ENCODE measurements at regions not wholly inside any gene's neighbourhood (a gene's known extent, or its start where the extent isn't known, plus 50 kb on each side); places are given as distances from the start of the nearest gene placed in this dataset.

DNA sequence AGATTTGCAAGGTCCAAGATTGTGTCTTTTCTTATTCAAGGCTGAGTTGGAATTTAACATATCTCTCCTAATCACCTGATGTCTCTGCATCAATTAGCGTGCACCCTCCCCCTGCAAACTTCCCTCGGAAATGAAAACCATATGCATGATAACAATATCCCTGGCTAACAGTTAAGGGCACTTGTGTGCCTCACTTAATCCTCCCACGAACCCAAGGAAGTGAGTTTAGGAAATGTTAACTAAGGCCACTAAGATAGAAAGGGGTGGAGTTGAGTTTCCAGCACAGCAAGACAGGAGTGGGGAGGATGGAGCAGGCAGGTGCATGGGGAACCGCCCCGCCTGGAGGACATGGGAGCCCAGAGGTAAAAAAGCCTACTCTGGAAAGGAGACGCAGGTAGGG is 52.4 kb upstream of the PTMA start:
- Histone ChIP-seq H3K9ac (ENCODE audit: control insufficient read depth, extremely low read depth, insufficient read depth, low read length) (no peak overlapping the region), H3K9me3 (ENCODE audit: control insufficient read depth, low read depth, low read length) (no peaks in the 10 kb centered on the region), H3K4me1 (ENCODE audit: control insufficient read depth, extremely low read depth, insufficient read depth, low read length) (peaks cover 3% of the 10 kb centered on the region), H3K4me3 (ENCODE audit: control insufficient read depth in 2 of 3, extremely low read depth in 1 of 3, insufficient read depth in 2 of 3, low read depth in 1 of 3, low read length in 3 of 3) (no peak overlapping the region), H4K20me1 (ENCODE audit: control insufficient read depth, extremely low read depth, insufficient read depth, low read length) (no peaks in the 10 kb centered on the region), H3K36me3 (ENCODE audit: control insufficient read depth in 2 of 2, extremely low read depth in 1 of 2, insufficient read depth in 2 of 2, low read length in 2 of 2) (no peaks in the 10 kb centered on the region), H3K27me3 (ENCODE audit: control insufficient read depth, extremely low read depth, insufficient read depth, low read length) (no peaks in the 10 kb centered on the region), H2AFZ (ENCODE audit: control insufficient read depth, low read length) (no peak overlapping the region), H3K79me2 (ENCODE audit: control insufficient read depth, insufficient read depth, low read length) (no peaks in the 10 kb centered on the region), H3K4me2 (ENCODE audit: control insufficient read depth, extremely low read depth, insufficient read depth, low read depth, low read length) (no peak overlapping the region), H3K9me1 (ENCODE audit: control insufficient read depth, extremely low read depth, insufficient read depth, low read length) (no peaks in the 10 kb centered on the region), H3K27ac (ENCODE audit: control insufficient read depth, insufficient read depth, low read length) (no peak overlapping the region)
- no peak for TF ChIP-seq EZH2 (IDR thresholded peaks at IDR 0.05; ENCODE audit: low read length)
- TF ChIP-seq, protein P1, sequence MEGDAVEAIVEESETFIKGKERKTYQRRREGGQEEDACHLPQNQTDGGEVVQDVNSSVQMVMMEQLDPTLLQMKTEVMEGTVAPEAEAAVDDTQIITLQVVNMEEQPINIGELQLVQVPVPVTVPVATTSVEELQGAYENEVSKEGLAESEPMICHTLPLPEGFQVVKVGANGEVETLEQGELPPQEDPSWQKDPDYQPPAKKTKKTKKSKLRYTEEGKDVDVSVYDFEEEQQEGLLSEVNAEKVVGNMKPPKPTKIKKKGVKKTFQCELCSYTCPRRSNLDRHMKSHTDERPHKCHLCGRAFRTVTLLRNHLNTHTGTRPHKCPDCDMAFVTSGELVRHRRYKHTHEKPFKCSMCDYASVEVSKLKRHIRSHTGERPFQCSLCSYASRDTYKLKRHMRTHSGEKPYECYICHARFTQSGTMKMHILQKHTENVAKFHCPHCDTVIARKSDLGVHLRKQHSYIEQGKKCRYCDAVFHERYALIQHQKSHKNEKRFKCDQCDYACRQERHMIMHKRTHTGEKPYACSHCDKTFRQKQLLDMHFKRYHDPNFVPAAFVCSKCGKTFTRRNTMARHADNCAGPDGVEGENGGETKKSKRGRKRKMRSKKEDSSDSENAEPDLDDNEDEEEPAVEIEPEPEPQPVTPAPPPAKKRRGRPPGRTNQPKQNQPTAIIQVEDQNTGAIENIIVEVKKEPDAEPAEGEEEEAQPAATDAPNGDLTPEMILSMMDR (optimal IDR thresholded peaks at IDR 0.05 in 1 of 3, IDR thresholded peaks at IDR 0.05 in 1 of 3, conservative IDR thresholded peaks at IDR 0.05 in 1 of 3; ENCODE audit: extremely low read depth in 1 of 3, insufficient read depth in 2 of 3, low read length in 3 of 3) = no peak
- dilution Hi-C loops (cut with MboI; ENCODE audit: extremely low pct_ligation_motif_present, low sequenced_read_pairs) = no loop called here
- no peak for FAIRE-seq
- no peak for DNase-seq (ENCODE audit: low read depth, low spot score)

Small RNAs in the stretch of these regions (small RNA-seq; reads per million reads assigned to genes)
- 0 reads per million in 3 experiments for gene RN7SL499P (ENCODE audit: insufficient read length in 3 of 3, low read depth in 3 of 3, low replicate concordance in 1 of 3)

Measured in keratinocyte (primary cell).